Esophagus squamous epithelium (tissue), 4 donors: ENCODE measurements at regions not wholly inside any gene's neighbourhood (a gene's known extent, or its start where the extent isn't known, plus 50 kb on each side); places are given as distances from the start of the nearest gene placed in this dataset.

ENCODE experiments used
- POLR2A ChIP-seq, 4 donors: fragments of 450-650 bp; IDR thresholded peaks; one replicate each; pipeline ENCODE4 v1.6.1; 2017; ENCODE audit warnings: antibody characterized with exemption in 4 of 4, mild to moderate bottlenecking in 4 of 4, moderate library complexity in 3 of 4
- TF ChIP-seq, protein P1 (sequence below), 6 experiments: fragments of 450-650 bp in 4 of 6; fragments of 200-600 bp in 2 of 6; sonication (generic) in 2 of 6; IDR thresholded peaks; one replicate each; pipeline ENCODE4 v1.5.1; 2016 to 2019; ENCODE audit warnings: antibody characterized with exemption in 6 of 6, mild to moderate bottlenecking in 4 of 6, moderate library complexity in 4 of 6

DNA sequence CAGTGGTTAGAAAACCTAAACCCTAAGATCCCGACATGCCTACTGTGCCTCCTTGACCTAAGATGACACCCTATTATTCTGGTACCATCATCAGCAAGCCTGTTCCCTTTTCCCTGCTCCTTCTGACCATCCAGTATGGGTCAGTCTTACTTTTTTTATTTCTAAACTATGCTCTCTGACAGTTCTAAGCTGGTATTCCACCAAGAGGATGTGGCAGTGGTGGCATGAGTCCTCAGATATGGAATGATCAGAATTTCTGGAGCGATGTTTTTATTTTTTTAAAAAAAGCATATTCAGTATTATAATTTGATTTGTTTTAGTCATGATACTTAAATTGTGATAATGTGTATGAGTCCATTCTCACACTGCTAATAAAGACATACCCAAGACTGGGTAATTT lies 145.9 kb upstream of the LHCGR start:
- TF ChIP-seq POLR2A (IDR thresholded peaks at IDR 0.05): no peak
- TF ChIP-seq, protein P1, sequence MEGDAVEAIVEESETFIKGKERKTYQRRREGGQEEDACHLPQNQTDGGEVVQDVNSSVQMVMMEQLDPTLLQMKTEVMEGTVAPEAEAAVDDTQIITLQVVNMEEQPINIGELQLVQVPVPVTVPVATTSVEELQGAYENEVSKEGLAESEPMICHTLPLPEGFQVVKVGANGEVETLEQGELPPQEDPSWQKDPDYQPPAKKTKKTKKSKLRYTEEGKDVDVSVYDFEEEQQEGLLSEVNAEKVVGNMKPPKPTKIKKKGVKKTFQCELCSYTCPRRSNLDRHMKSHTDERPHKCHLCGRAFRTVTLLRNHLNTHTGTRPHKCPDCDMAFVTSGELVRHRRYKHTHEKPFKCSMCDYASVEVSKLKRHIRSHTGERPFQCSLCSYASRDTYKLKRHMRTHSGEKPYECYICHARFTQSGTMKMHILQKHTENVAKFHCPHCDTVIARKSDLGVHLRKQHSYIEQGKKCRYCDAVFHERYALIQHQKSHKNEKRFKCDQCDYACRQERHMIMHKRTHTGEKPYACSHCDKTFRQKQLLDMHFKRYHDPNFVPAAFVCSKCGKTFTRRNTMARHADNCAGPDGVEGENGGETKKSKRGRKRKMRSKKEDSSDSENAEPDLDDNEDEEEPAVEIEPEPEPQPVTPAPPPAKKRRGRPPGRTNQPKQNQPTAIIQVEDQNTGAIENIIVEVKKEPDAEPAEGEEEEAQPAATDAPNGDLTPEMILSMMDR (IDR thresholded peaks at IDR 0.05): no peak
